WTC11 (cell line): ENCODE measurements at regions not wholly inside any gene's neighbourhood (a gene's known extent, or its start where the extent isn't known, plus 50 kb on each side); places are given as distances from the start of the nearest gene placed in this dataset.
A peak's percentile ranks its signal among the peaks of the same experiment; 100 is the strongest.

Source experiments
- ATAC-seq: fragments of 200-7000 bp; cut with Tn5 transposase; 2 replicates; pipeline ENCODE4 v1.10.0; 2021; ENCODE audit warnings: mild to moderate bottlenecking, moderate library complexity
- CTCF ChIA-PET: fragments of 300-600 bp; sonication (Branson Sonifier 250); formaldehyde crosslinking; loops from one replicate; lab custom pipeline; 2021; ENCODE audit warnings: antibody characterized with exemption; lab: Charles Lee
- POLR2A ChIA-PET: fragments of 350-600 bp; sonication (Branson Sonifier 250); formaldehyde crosslinking; loops from one replicate; lab custom pipeline; 2021; ENCODE audit warnings: antibody characterized with exemption; lab: Charles Lee
- DNase-seq: peaks from one replicate; pipeline ENCODE4 v3.0.0; 2021; ENCODE audit warnings: low spot score
- H3K27ac Mint-ChIP-seq: 2 replicates; pipeline ENCODE4 v1.8.0; 2021; ENCODE audit warnings: mixed read lengths
- H3K27me3 Mint-ChIP-seq: 2 replicates; pipeline ENCODE4 v1.8.0; 2021; ENCODE audit warnings: low read depth, mild to moderate bottlenecking, moderate library complexity, mixed read lengths
- H3K36me3 Mint-ChIP-seq: 2 replicates; pipeline ENCODE4 v1.8.0; 2021; ENCODE audit warnings: mixed read lengths
- H3K4me1 Mint-ChIP-seq: 2 replicates; pipeline ENCODE4 v1.8.0; 2022; ENCODE audit warnings: mixed read lengths
- H3K4me3 Mint-ChIP-seq: 2 replicates; pipeline ENCODE4 v1.8.0; 2021; ENCODE audit warnings: mild to moderate bottlenecking, moderate library complexity, mixed read lengths
- H3K9me3 Mint-ChIP-seq: 2 replicates; pipeline ENCODE4 v1.8.0; 2021; ENCODE audit warnings: mixed read lengths
- ATF6 ChIP-seq: sonication (generic); formaldehyde crosslinking; IDR thresholded peaks from 2 replicates; pipeline ENCODE4 v1.8.1; 2023; ENCODE audit warnings: mild to moderate bottlenecking, missing genetic modification reagents
- CBFB ChIP-seq: sonication (generic); formaldehyde crosslinking; IDR thresholded peaks from 2 replicates; pipeline ENCODE4 v1.8.1; 2022; ENCODE audit warnings: mild to moderate bottlenecking, low read depth, missing genetic modification reagents
- E2F4 ChIP-seq: sonication (generic); formaldehyde crosslinking; IDR thresholded peaks from 2 replicates; pipeline ENCODE4 v1.8.1; 2022; ENCODE audit warnings: low read depth, mild to moderate bottlenecking, moderate library complexity, missing genetic modification reagents, borderline replicate concordance
- ERG ChIP-seq: fragments of 250-450 bp; sonication (Bioruptor Pico); IDR thresholded peaks from 2 replicates; pipeline ENCODE4 v1.8.0; 2021; ENCODE audit warnings: mild to moderate bottlenecking
- FOXJ3 ChIP-seq: sonication (generic); formaldehyde crosslinking; IDR thresholded peaks from 2 replicates; pipeline ENCODE4 v1.9.0; 2021; ENCODE audit warnings: missing genetic modification reagents, mild to moderate bottlenecking, borderline replicate concordance
- FOXP1 ChIP-seq: sonication (generic); formaldehyde crosslinking; IDR thresholded peaks from 2 replicates; pipeline ENCODE4 v1.8.0; 2022; ENCODE audit warnings: missing genetic modification reagents, mild to moderate bottlenecking, moderate library complexity, borderline replicate concordance
- GABPB1 ChIP-seq: sonication (generic); formaldehyde crosslinking; IDR thresholded peaks from 2 replicates; pipeline ENCODE4 v1.8.1; 2023; ENCODE audit warnings: mild to moderate bottlenecking, missing genetic modification reagents
- MYBL2 ChIP-seq: sonication (generic); formaldehyde crosslinking; IDR thresholded peaks from 2 replicates; pipeline ENCODE4 v1.8.1; 2023; ENCODE audit warnings: mild to moderate bottlenecking, moderate library complexity, missing genetic modification reagents
- NFYB ChIP-seq: sonication (generic); formaldehyde crosslinking; conservative IDR thresholded peaks from 2 replicates; pipeline ENCODE4 v1.8.0; 2022; ENCODE audit warnings: low read depth, missing genetic modification reagents
- SMAD3 ChIP-seq: sonication (generic); formaldehyde crosslinking; IDR thresholded peaks from 2 replicates; pipeline ENCODE4 v1.8.0; 2022; ENCODE audit warnings: missing genetic modification reagents, mild to moderate bottlenecking, borderline replicate concordance
- TEAD4 ChIP-seq: sonication (generic); formaldehyde crosslinking; IDR thresholded peaks from 2 replicates; pipeline ENCODE4 v1.8.0; 2022; ENCODE audit warnings: mild to moderate bottlenecking, missing genetic modification reagents
- ZNF121 ChIP-seq: sonication (generic); formaldehyde crosslinking; IDR thresholded peaks from 2 replicates; pipeline ENCODE4 v1.8.0; 2023; ENCODE audit warnings: missing genetic modification reagents
- ZNF263 ChIP-seq: sonication (generic); formaldehyde crosslinking; IDR thresholded peaks from 2 replicates; pipeline ENCODE4 v1.8.1; 2022; ENCODE audit warnings: low read depth, mild to moderate bottlenecking, moderate library complexity, missing genetic modification reagents
- ZNF317 ChIP-seq: sonication (generic); formaldehyde crosslinking; IDR thresholded peaks from 2 replicates; pipeline ENCODE4 v1.8.1; 2023; ENCODE audit warnings: low read depth, mild to moderate bottlenecking, moderate library complexity, missing genetic modification reagents, borderline replicate concordance
- ZNF416 ChIP-seq: fragments of 250-450 bp; sonication (Bioruptor Pico); IDR thresholded peaks from 2 replicates; pipeline ENCODE4 v1.9.0; 2021; ENCODE audit warnings: mild to moderate bottlenecking, inconsistent platforms
- ZNF512 ChIP-seq: sonication (generic); formaldehyde crosslinking; IDR thresholded peaks from 2 replicates; pipeline ENCODE4 v1.8.1; 2022; ENCODE audit warnings: missing genetic modification reagents, borderline replicate concordance
- ZSCAN18 ChIP-seq: fragments of 250-450 bp; sonication (Bioruptor Pico); IDR thresholded peaks from 2 replicates; pipeline ENCODE4 v2.1.2; 2022; ENCODE audit warnings: mild to moderate bottlenecking, moderate library complexity
- TF ChIP-seq, protein P1 (sequence below): sonication (generic); formaldehyde crosslinking; IDR thresholded peaks from 2 replicates; pipeline ENCODE4 v1.8.0; 2022; ENCODE audit warnings: mild to moderate bottlenecking, missing genetic modification reagents
- TF ChIP-seq, protein P2 (sequence below): fragments of 250-450 bp; sonication (Bioruptor Pico); IDR thresholded peaks from 2 replicates; pipeline ENCODE4 v1.9.0; 2021; ENCODE audit warnings: mild to moderate bottlenecking, borderline replicate concordance
- TF ChIP-seq, protein P3 (sequence below): fragments of 250-450 bp; sonication (Bioruptor Pico); conservative IDR thresholded peaks from 2 replicates; pipeline ENCODE4 v1.9.0; 2021; ENCODE audit warnings: mild to moderate bottlenecking

- H3K36me3 Mint-ChIP-seq, result no peaks in the 10 kb centered on the region
- ATAC-seq, result no peak
- no peak overlapping the region for H3K27ac Mint-ChIP-seq
- no peaks in the 10 kb centered on the region for H3K9me3 Mint-ChIP-seq
- POLR2A ChIA-PET, result no interaction called here
- H3K4me1 Mint-ChIP-seq, result 0 out of 2 replicates have a peak, but pooled peaks cover 5% of the 10 kb centered on the region
- H3K27me3 Mint-ChIP-seq, result no peaks in the 10 kb centered on the region
- CTCF ChIA-PET, result no interaction called here
- H3K4me3 Mint-ChIP-seq, result no peak overlapping the region
- no peak for DNase-seq
- TF ChIP-seq ERG (CRISPR knock-in tag), result no peak
- TF ChIP-seq ZNF263, result no peak
- no peak for TF ChIP-seq CBFB (CRISPR knock-in tag)
- no peak for TF ChIP-seq ATF6 (CRISPR knock-in tag)
- TF ChIP-seq ZNF512 (CRISPR knock-in tag), result no peak
- TF ChIP-seq, protein P1, sequence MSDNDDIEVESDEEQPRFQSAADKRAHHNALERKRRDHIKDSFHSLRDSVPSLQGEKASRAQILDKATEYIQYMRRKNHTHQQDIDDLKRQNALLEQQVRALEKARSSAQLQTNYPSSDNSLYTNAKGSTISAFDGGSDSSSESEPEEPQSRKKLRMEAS (CRISPR knock-in tag), result no peak
- TF ChIP-seq ZSCAN18, result no peak
- TF ChIP-seq ZNF317, result no peak
- TF ChIP-seq GABPB1 (CRISPR knock-in tag), result no peak
- no peak for TF ChIP-seq NFYB
- TF ChIP-seq FOXJ3, result no peak
- TF ChIP-seq MYBL2 (CRISPR knock-in tag), result no peak
- TF ChIP-seq, protein P2, sequence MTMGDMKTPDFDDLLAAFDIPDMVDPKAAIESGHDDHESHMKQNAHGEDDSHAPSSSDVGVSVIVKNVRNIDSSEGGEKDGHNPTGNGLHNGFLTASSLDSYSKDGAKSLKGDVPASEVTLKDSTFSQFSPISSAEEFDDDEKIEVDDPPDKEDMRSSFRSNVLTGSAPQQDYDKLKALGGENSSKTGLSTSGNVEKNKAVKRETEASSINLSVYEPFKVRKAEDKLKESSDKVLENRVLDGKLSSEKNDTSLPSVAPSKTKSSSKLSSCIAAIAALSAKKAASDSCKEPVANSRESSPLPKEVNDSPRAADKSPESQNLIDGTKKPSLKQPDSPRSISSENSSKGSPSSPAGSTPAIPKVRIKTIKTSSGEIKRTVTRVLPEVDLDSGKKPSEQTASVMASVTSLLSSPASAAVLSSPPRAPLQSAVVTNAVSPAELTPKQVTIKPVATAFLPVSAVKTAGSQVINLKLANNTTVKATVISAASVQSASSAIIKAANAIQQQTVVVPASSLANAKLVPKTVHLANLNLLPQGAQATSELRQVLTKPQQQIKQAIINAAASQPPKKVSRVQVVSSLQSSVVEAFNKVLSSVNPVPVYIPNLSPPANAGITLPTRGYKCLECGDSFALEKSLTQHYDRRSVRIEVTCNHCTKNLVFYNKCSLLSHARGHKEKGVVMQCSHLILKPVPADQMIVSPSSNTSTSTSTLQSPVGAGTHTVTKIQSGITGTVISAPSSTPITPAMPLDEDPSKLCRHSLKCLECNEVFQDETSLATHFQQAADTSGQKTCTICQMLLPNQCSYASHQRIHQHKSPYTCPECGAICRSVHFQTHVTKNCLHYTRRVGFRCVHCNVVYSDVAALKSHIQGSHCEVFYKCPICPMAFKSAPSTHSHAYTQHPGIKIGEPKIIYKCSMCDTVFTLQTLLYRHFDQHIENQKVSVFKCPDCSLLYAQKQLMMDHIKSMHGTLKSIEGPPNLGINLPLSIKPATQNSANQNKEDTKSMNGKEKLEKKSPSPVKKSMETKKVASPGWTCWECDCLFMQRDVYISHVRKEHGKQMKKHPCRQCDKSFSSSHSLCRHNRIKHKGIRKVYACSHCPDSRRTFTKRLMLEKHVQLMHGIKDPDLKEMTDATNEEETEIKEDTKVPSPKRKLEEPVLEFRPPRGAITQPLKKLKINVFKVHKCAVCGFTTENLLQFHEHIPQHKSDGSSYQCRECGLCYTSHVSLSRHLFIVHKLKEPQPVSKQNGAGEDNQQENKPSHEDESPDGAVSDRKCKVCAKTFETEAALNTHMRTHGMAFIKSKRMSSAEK, result no peak
- TF ChIP-seq ZNF121 (CRISPR knock-in tag), result no peak
Observed at GRCh38 chr4:108395786-108396185, 224.6 kb upstream of the RPL34 start.

GRCh38 chr4:108393890-108394472 is 225.2 kb upstream of the LEF1 start:
- DNase-seq (no peak), ATAC-seq (peak; percentile 90)
- Mint-ChIP-seq H3K4me1 (0 out of 2 replicates have a peak, but pooled peaks cover 5% of the 10 kb centered on the region), H3K4me3 (no peak overlapping the region), H3K36me3 (no peaks in the 10 kb centered on the region), H3K27ac (no peak overlapping the region), H3K27me3 (no peaks in the 10 kb centered on the region), H3K9me3 (no peaks in the 10 kb centered on the region)
- ChIA-PET CTCF (interaction anchor here (1.3 kb wide), 1 partner anchor 33 kb away, joined by 3 read pairs; no protein-coding TSS in a partner anchor), POLR2A (no interaction called here)
- TF ChIP-seq TEAD4 (no peak), ZNF416 (CRISPR knock-in tag) (no peak), SMAD3 (CRISPR knock-in tag) (no peak), E2F4 (no peak), FOXP1 (CRISPR knock-in tag) (no peak)
- TF ChIP-seq, protein P3, sequence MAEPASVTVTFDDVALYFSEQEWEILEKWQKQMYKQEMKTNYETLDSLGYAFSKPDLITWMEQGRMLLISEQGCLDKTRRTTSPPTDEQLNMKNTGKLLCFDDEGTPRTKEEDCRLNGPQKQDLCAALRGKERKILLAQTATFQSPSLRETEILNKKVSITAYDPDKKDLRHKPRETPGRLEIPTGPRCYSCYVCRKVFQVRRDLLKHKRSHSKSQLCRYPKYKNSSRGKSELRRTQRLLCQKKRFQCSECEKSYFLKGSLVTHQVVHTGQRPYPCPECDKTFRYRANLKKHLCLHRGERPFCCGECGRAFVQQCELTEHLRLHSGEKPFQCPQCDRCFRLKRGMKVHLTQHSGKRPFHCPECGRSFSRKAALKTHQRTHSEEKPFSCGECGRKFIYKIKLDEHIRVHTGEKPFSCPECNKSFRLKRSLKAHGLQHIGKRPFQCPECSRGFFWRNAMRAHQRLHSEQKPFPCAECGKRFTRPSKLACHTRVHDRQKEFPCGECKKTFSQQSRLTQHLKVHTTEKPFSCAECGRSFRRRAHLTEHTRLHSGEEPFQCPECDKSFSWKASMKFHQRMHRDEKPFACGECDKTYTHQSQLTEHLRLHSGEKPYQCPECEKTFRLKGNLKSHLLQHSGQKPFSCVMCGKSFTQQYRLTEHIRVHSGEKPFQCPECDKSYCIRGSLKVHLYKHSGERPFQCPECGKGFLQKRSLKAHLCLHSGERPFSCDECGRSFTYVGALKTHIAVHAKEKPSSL, result no peak
